ENCODE measurements at regions not wholly inside any gene's neighbourhood (a gene's known extent, or its start where the extent isn't known, plus 50 kb on each side); places are given as distances from the start of the nearest gene placed in this dataset.

DNA sequence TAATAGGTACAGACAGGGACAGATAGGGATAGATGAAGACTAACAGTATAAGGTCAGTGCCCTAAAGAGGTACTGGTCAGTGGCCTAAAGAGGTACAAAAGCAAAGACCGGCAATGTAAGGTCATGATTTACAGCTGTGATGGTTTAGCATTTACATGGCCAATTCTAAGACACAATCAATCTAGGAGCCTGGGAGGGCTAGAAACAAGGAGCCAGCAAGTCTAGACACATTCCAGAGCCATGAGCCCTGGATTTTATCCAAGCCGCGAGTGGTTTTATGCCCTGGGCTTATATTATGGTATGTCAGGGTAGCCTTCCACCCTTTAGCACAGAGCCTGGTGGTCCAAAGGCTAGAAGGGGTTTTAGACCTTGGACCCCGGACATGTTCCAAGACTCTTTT is 124.2 kb downstream of the CBLN2 start:
- TF ChIP-seq SP1 (IDR thresholded peaks at IDR 0.05) = no peak
- no peak for TF ChIP-seq FOXA1 (IDR thresholded peaks at IDR 0.05)
- no peak for TF ChIP-seq FOXK2 (IDR thresholded peaks at IDR 0.05)
- TF ChIP-seq ELF4 (IDR thresholded peaks at IDR 0.05) = no peak
- no peak for TF ChIP-seq HDGF (IDR thresholded peaks at IDR 0.05; ENCODE audit: borderline replicate concordance)
- no peak for TF ChIP-seq BHLHE40 (IDR thresholded peaks at IDR 0.05; ENCODE audit: borderline replicate concordance)
- no peak for TF ChIP-seq LEF1 (IDR thresholded peaks at IDR 0.05; ENCODE audit: borderline replicate concordance)
- no peak for TF ChIP-seq SUZ12 (IDR thresholded peaks at IDR 0.05)
